ENCODE measurements at regions not wholly inside any gene's neighbourhood (a gene's known extent, or its start where the extent isn't known, plus 50 kb on each side); places are given as distances from the start of the nearest gene placed in this dataset.

DNA sequence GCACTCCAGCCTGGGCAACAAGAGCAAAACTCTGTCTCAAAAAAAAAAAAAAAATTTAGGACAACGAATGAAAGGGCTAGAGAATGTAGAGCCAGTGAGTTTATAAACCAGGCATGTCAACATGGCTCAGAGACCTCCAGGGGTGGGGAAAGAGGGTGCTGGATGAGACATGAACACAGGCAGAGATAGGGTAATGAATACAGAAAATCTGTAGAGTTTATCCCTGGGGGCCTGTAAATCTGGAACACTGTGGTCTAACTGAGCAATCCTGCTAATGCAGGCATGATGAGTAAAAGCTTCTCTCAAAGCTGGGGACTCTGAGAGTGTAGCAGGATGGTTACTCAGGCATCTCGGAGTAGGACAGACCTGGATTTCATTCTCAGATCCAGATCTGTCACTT is 59.2 kb upstream of the IGFBP2 start:
- H3K27me3 ChIP-seq (ENCODE audit: control insufficient read depth in 3 of 3, insufficient read depth in 3 of 3, low read length in 3 of 3) = no peaks in the 10 kb centered on the region
- peaks cover 12 to 17% (median 13%) of the 10 kb centered on the region in 3 donors for H3K4me1 ChIP-seq (ENCODE audit: control insufficient read depth in 3 of 3, insufficient read depth in 3 of 3, low read length in 3 of 3)
- H3K4me3 ChIP-seq (ENCODE audit: low read length in 3 of 3) = no peak overlapping the region
- no peaks in the 10 kb centered on the region for H3K36me3 ChIP-seq (ENCODE audit: control insufficient read depth in 3 of 3, insufficient read depth in 3 of 3, low read length in 3 of 3)
- peak overlapping the region; percentile 73 for H3K27ac ChIP-seq (ENCODE audit: low read depth, low read length)
- H3K9me3 ChIP-seq (ENCODE audit: control insufficient read depth in 3 of 3, low read length in 3 of 3) = no peaks in the 10 kb centered on the region
- no peak overlapping the region for H3K9ac ChIP-seq (ENCODE audit: low read depth in 1 of 3, low read length in 3 of 3)

DNA sequence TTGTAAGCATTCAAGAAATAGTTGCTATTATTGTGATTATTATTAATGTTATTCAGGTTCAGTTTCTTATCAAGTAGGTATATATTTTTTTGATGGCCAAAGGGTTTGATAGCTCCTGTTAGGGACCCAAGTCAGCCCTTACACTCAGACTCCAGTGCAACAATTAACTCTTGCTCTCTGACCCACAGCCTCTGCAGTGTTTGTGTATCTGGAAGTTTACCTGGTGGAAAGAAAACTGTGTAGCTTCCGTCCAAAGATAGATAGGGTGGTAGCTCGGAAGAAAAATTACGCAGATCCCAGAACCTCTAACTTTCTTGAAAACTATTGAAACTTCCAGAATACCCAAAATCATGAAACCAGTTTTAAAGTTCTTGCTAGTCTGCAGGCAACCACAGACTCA is 58.6 kb upstream of the IGFBP2 start:
- no peak overlapping the region for H3K27ac ChIP-seq (ENCODE audit: low read depth, low read length)

DNA sequence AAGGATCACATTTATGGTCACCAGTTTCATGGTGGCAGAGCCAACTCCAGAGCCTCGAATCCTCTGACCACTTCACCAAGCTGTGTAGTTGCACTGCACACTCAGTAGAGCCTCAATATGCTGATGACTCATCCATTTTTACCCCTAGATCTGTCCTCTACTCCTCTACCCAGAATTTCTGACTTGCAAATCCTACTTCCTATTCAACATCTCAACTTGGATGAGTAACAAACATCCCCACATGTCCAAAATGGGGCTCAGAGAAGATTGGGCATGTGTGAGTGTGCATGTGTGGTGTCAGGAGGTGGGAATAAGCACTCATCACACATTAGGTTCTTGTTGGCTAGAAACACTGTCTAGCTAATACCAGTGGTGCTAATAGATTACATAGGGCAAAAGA is 57.8 kb upstream of the IGFBP2 start:
- H3K36me3 ChIP-seq (ENCODE audit: control insufficient read depth in 3 of 3, insufficient read depth in 3 of 3, low read length in 3 of 3) = no peaks in the 10 kb centered on the region
- peaks cover 12 to 17% (median 13%) of the 10 kb centered on the region in 3 donors for H3K4me1 ChIP-seq (ENCODE audit: control insufficient read depth in 3 of 3, insufficient read depth in 3 of 3, low read length in 3 of 3)
- H3K4me3 ChIP-seq (ENCODE audit: low read length in 3 of 3) = no peak overlapping the region
- no peak overlapping the region for H3K9ac ChIP-seq (ENCODE audit: low read depth in 1 of 3, low read length in 3 of 3)
- no peaks in the 10 kb centered on the region for H3K27me3 ChIP-seq (ENCODE audit: control insufficient read depth in 3 of 3, insufficient read depth in 3 of 3, low read length in 3 of 3)
- no peaks in the 10 kb centered on the region for H3K9me3 ChIP-seq (ENCODE audit: control insufficient read depth in 3 of 3, low read length in 3 of 3)
- no peak overlapping the region for H3K27ac ChIP-seq (ENCODE audit: low read depth, low read length)

More for the DNA sequence above, 58.6 kb upstream of the IGFBP2 start:
- no peak overlapping the region for H3K9ac ChIP-seq (ENCODE audit: low read depth in 1 of 3, low read length in 3 of 3)
- H3K27me3 ChIP-seq (ENCODE audit: control insufficient read depth in 3 of 3, insufficient read depth in 3 of 3, low read length in 3 of 3) = no peaks in the 10 kb centered on the region
- peaks cover 12 to 17% (median 13%) of the 10 kb centered on the region in 3 donors for H3K4me1 ChIP-seq (ENCODE audit: control insufficient read depth in 3 of 3, insufficient read depth in 3 of 3, low read length in 3 of 3)
- no peaks in the 10 kb centered on the region for H3K36me3 ChIP-seq (ENCODE audit: control insufficient read depth in 3 of 3, insufficient read depth in 3 of 3, low read length in 3 of 3)
- no peak overlapping the region for H3K4me3 ChIP-seq (ENCODE audit: low read length in 3 of 3)
- H3K9me3 ChIP-seq (ENCODE audit: control insufficient read depth in 3 of 3, low read length in 3 of 3) = no peaks in the 10 kb centered on the region

DNA sequence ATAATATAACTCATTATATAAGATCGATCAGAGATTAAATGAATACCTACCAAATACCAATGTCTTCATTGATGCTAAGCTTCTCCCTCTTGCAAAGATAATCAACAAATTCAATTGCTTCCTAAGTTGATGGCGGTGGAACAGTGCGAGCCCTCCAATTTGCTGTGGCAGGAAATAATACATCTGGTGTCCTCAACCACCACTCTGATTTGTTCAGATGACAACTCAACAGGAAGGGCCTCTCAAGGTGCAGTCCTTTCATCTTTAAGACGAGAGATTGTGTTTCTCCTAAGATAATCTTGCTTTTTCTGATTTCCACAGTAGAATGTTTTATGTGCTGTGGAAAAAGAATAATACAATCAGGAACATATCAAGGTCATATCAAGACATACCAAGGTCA is 56.6 kb upstream of the IGFBP2 start:
- no peaks in the 10 kb centered on the region for H3K36me3 ChIP-seq (ENCODE audit: control insufficient read depth in 3 of 3, insufficient read depth in 3 of 3, low read length in 3 of 3)
- H3K9me3 ChIP-seq (ENCODE audit: control insufficient read depth in 3 of 3, low read length in 3 of 3) = no peaks in the 10 kb centered on the region
- peaks cover 12 to 17% (median 13%) of the 10 kb centered on the region in 3 donors for H3K4me1 ChIP-seq (ENCODE audit: control insufficient read depth in 3 of 3, insufficient read depth in 3 of 3, low read length in 3 of 3)
- no peaks in the 10 kb centered on the region for H3K27me3 ChIP-seq (ENCODE audit: control insufficient read depth in 3 of 3, insufficient read depth in 3 of 3, low read length in 3 of 3)
- no peak overlapping the region for H3K9ac ChIP-seq (ENCODE audit: low read depth in 1 of 3, low read length in 3 of 3)
- no peak overlapping the region for H3K4me3 ChIP-seq (ENCODE audit: low read length in 3 of 3)
- no peak overlapping the region for H3K27ac ChIP-seq (ENCODE audit: low read depth, low read length)

DNA sequence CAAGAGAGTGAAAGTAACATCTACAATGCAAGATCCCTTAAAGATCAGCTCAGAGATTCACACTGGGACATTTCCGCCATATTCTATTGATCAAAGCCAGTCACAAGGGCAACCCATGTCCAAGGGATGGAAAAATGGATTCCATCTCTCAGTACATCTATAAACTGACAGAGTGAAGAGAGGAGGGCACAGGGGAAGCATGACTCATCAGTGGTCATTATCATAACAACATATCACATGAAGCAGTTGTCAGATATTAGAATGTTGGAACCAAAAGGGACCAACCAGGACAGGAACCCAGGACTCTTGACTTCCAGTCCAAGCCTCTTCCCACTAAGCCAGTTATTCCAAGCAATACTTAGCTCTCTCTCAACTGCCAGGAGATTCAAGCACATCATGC is 54.9 kb upstream of the IGFBP2 start:
- Histone ChIP-seq H3K4me1 (ENCODE audit: control insufficient read depth in 3 of 3, insufficient read depth in 3 of 3, low read length in 3 of 3) (peaks cover 4 to 5% (median 4%) of the 10 kb centered on the region in 3 donors), H3K4me3 (ENCODE audit: low read length in 3 of 3) (no peak overlapping the region), H3K9ac (ENCODE audit: low read depth in 1 of 3, low read length in 3 of 3) (no peak overlapping the region), H3K36me3 (ENCODE audit: control insufficient read depth in 3 of 3, insufficient read depth in 3 of 3, low read length in 3 of 3) (no peaks in the 10 kb centered on the region), H3K27ac (ENCODE audit: low read depth, low read length) (no peak overlapping the region), H3K27me3 (ENCODE audit: control insufficient read depth in 3 of 3, insufficient read depth in 3 of 3, low read length in 3 of 3) (no peaks in the 10 kb centered on the region), H3K9me3 (ENCODE audit: control insufficient read depth in 3 of 3, low read length in 3 of 3) (no peaks in the 10 kb centered on the region)

DNA sequence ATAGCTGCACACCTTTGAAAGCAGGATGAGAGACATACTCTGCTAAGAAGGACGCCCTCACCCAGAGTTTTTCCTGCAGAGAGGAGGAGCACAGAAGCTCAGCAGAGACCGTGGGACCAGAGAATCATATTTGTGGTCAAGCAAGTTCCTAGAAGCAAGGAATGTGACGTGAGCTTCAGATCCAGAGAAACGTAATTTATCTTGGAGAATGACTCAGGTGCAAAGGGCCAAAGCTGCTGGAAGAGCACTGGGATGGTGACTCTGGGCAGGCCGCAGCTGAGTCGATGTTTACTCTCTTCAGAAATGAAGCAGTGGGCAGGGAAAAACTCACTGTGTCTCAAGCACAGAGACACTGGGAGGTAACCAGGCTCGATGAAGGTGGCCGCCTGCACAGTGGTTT is 50.1 kb upstream of the IGFBP2 start:
- no peak overlapping the region for H3K4me3 ChIP-seq (ENCODE audit: low read length in 3 of 3)

More for the DNA sequence above, 50.1 kb upstream of the IGFBP2 start:
- peaks cover 0 to 3% (median 0%) of the 10 kb centered on the region in 3 donors for H3K4me1 ChIP-seq (ENCODE audit: control insufficient read depth in 3 of 3, insufficient read depth in 3 of 3, low read length in 3 of 3)
- H3K36me3 ChIP-seq (ENCODE audit: control insufficient read depth in 3 of 3, insufficient read depth in 3 of 3, low read length in 3 of 3) = no peaks in the 10 kb centered on the region
- H3K27me3 ChIP-seq (ENCODE audit: control insufficient read depth in 3 of 3, insufficient read depth in 3 of 3, low read length in 3 of 3) = peaks cover 0 to 5% (median 0%) of the 10 kb centered on the region in 3 donors
- no peak overlapping the region for H3K27ac ChIP-seq (ENCODE audit: low read depth, low read length)
- H3K9ac ChIP-seq (ENCODE audit: low read depth in 1 of 3, low read length in 3 of 3) = no peak overlapping the region
- H3K9me3 ChIP-seq (ENCODE audit: control insufficient read depth in 3 of 3, low read length in 3 of 3) = no peaks in the 10 kb centered on the region

Measured in skeletal muscle tissue (tissue), 3 donors.